GM12873 (cell line): ENCODE measurements at regions not wholly inside any gene's neighbourhood (a gene's known extent, or its start where the extent isn't known, plus 50 kb on each side); places are given as distances from the start of the nearest gene placed in this dataset.

Experiments used
- CTCF ChIP-seq: IDR thresholded peaks from 2 replicates; pipeline ENCODE4 v1.5.1; 2012; ENCODE audit warnings: low read depth, mild to moderate bottlenecking, moderate library complexity, low read length, control low read depth; ENCODE audit not compliant: insufficient read depth; ENCODE audit errors: missing control alignments

- no peak for TF ChIP-seq CTCF
Observed at GRCh38 chr16:49112754-49113153, 168.9 kb downstream of the CBLN1 start.

- no peak for TF ChIP-seq CTCF
Observed at GRCh38 chr16:49111351-49111750, 170.3 kb downstream of the CBLN1 start.

GRCh38 chr16:49108611-49109010 lies 173.0 kb downstream of the CBLN1 start:
- no peak for TF ChIP-seq CTCF

- TF ChIP-seq CTCF: no peak
Observed at GRCh38 chr16:49103298-49103697, 178.3 kb downstream of the CBLN1 start.

- no peak for TF ChIP-seq CTCF
Observed at GRCh38 chr16:49101997-49102396, 179.6 kb downstream of the CBLN1 start.

GRCh38 chr16:49100366-49100765 lies 181.3 kb downstream of the CBLN1 start:
- no peak for TF ChIP-seq CTCF

GRCh38 chr16:49097964-49098363 lies 183.7 kb downstream of the CBLN1 start:
- TF ChIP-seq CTCF: no peak

GRCh38 chr16:49096176-49096945 lies 185.3 kb downstream of the CBLN1 start:
- TF ChIP-seq CTCF: no peak
